ENCODE measurements at regions not wholly inside any gene's neighbourhood (a gene's known extent, or its start where the extent isn't known, plus 50 kb on each side); places are given as distances from the start of the nearest gene placed in this dataset.

DNA sequence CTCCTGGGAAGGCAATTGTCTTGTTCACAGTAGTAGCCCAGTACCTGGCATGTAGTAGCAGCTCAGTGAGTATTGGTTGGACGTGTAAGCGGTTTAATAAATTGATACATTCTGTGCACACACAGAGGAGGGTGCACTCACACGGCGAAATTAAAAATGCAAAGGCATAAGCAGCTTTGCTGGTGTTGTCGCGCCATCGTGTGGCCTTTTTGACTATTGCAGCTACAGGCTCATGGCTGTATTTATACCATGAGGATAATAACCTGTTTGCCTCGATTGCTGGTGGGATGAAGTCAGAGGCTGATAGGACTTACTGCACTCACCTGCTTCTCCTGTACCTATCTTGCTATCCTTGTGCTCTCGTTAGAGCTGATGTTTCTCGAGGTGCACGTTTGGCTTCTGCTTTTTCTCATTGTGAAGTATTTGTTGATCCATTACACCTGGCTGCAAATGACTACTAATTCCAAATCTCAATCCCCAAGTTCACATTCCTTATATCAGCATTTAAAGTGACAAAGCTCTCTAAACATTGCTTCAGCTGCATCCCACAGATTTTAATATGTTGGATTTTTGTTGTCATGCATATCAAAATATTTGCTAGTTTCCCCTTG is 61.5 kb downstream of the TBXT start:
- Histone ChIP-seq H3K27me3 (ENCODE audit: control insufficient read depth, insufficient read depth, low read length) (no peaks in the 10 kb centered on the region), H3K36me3 (ENCODE audit: control insufficient read depth, insufficient read depth, low read length) (no peaks in the 10 kb centered on the region), H3K27ac (ENCODE audit: low read depth, low read length) (no peak overlapping the region), H3K4me1 (ENCODE audit: control insufficient read depth, insufficient read depth, low read length) (no peaks in the 10 kb centered on the region), H3K9ac (ENCODE audit: low read length) (no peak overlapping the region), H3K4me3 (ENCODE audit: low read length) (no peak overlapping the region)

DNA sequence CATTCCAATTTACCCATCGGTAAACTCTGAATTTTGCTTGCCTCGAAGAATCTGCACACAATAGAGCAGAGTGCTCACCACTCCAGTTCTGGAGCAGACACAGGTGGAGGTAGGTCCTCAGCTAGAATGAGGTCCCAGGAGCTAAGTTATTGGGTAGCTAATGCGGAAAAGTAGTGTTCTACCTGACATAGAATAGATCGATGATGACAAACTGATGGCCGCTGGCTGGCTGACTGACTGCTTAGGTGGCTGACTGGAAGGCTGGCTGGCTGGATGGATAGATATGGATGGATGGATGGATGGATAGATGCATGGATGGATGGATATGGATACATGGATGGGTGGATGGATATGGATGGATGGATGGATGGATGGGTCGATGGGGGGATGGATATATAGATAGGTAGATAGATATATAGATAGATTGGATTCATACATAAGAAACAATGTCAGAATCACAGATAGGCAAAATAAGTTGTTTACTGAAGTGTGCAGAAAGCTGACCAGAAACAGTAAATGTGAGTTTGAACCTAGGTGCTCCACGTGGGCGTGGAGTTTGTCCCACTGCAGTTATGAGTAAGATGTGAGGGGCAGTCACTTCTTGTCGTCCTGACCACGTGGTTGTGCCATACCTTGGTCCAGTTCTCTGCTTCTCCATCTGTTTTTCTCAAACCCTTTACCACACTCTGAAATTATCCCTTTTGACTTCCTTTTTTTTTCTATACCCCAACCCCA is 62.1 kb downstream of the TBXT start:
- Histone ChIP-seq H3K4me1 (ENCODE audit: control insufficient read depth, insufficient read depth, low read length) (no peaks in the 10 kb centered on the region), H3K27ac (ENCODE audit: low read depth, low read length) (no peak overlapping the region), H3K9ac (ENCODE audit: low read length) (no peak overlapping the region), H3K27me3 (ENCODE audit: control insufficient read depth, insufficient read depth, low read length) (no peaks in the 10 kb centered on the region), H3K4me3 (ENCODE audit: low read length) (no peak overlapping the region), H3K36me3 (ENCODE audit: control insufficient read depth, insufficient read depth, low read length) (no peaks in the 10 kb centered on the region)

DNA sequence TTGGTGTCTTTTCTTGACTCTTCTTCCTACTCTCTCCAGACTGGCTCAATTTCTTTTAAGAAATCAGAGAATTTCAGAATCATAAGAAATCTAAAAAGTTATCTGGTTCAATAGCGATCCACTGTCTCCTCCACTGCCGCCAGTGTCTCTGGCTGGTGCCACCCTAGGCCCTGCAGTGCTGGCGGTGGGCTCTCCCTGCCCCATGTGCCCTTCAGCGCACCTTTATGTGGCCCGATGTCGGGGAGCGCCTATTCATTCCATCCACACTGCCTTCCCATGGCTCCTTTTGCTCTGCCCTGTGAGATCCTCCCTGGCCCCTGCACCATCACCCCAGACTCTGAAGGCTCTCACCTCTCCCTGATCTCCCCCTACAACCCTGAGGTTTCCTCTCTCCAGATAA is 62.8 kb downstream of the TBXT start:
- Histone ChIP-seq H3K36me3 (ENCODE audit: control insufficient read depth, insufficient read depth, low read length) (no peaks in the 10 kb centered on the region), H3K27me3 (ENCODE audit: control insufficient read depth, insufficient read depth, low read length) (no peaks in the 10 kb centered on the region), H3K4me1 (ENCODE audit: control insufficient read depth, insufficient read depth, low read length) (no peaks in the 10 kb centered on the region), H3K27ac (ENCODE audit: low read depth, low read length) (no peak overlapping the region), H3K4me3 (ENCODE audit: low read length) (no peak overlapping the region), H3K9ac (ENCODE audit: low read length) (no peak overlapping the region)

DNA sequence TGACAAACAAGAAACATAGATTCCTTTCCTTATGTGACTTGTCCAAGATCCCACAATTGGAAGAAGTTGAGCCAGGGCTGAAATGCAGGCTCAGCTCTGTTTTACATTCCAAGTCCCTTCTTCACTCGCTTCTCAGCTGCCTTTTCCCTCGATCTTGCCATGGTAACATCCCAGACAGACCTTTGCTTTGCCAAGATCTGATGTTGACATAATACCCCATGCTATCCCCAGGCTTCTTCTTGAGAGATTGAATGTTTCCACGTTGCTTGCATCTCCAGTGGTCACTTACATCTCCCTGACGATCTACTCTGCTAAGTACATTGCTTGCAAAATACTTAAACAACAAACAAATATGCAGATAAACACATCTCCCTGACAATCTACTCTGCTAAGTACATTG is 63.5 kb downstream of the TBXT start:
- H3K27me3 ChIP-seq (ENCODE audit: control insufficient read depth, insufficient read depth, low read length), result no peaks in the 10 kb centered on the region
- H3K9ac ChIP-seq (ENCODE audit: low read length), result no peak overlapping the region
- H3K36me3 ChIP-seq (ENCODE audit: control insufficient read depth, insufficient read depth, low read length), result no peaks in the 10 kb centered on the region
- H3K27ac ChIP-seq (ENCODE audit: low read depth, low read length), result no peak overlapping the region
- H3K4me3 ChIP-seq (ENCODE audit: low read length), result no peak overlapping the region
- no peaks in the 10 kb centered on the region for H3K4me1 ChIP-seq (ENCODE audit: control insufficient read depth, insufficient read depth, low read length)

DNA sequence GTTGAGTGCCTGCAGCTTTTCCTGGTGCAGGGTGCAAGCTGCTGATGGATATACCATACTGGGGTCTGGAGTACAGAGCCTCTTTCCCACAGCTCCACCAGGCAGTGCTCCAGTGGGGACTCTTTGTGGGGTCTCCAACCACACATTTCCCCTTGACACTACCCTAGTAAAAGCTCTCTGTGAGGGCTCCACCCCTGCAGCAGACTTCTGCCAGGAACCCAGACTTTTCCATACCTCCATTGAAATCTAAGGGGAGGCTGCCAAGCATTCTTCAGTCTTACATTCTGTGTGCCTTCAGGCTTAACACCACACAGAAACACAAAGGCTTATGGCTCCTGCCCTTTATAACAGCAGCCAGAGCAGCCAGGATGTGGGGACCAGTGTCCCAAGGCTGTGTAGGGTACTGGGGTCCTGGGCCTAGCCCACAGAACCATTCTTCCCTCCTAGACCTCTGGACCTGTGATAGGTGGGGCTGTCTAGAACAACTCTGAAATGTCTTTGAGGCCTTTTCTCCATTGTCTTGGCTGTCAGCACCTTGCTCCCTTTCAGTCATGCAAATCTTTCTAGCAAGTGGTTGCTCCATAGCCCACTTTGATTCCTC is 65.7 kb downstream of the TBXT start:
- Histone ChIP-seq H3K27me3 (ENCODE audit: control insufficient read depth, insufficient read depth, low read length) (no peaks in the 10 kb centered on the region), H3K4me3 (ENCODE audit: low read length) (no peak overlapping the region), H3K4me1 (ENCODE audit: control insufficient read depth, insufficient read depth, low read length) (no peaks in the 10 kb centered on the region), H3K36me3 (ENCODE audit: control insufficient read depth, insufficient read depth, low read length) (no peaks in the 10 kb centered on the region), H3K27ac (ENCODE audit: low read depth, low read length) (no peak overlapping the region), H3K9ac (ENCODE audit: low read length) (no peak overlapping the region)

DNA sequence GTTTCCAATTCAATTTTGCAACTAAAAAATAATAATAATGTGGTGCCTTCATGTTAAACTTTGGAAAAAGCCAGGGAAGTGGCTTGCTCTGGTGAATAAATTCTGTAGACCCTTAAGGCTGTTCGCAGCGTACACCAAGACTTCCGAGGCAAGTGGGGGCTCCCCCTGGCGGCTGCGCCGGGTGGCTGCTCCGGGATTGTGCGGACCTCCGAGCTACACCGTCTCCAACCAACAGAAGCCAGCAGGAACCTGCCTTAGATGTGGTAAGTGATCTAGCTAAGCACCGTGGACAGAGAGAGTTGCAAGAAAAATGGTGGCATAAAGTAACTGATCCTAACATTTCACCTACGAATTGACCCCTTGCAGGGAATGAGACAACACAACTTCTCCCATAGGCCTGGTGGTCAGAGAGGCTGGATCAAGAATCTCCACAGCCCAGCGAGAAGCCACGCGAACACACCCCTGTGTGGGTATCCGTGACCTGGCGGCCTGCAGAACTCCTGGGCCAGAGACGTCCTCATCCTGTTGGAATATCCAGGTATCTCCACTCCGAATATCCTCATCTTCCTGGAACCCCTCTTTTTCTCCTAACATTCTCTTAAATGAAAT is 69.6 kb downstream of the TBXT start:
- H3K36me3 ChIP-seq (ENCODE audit: control insufficient read depth, insufficient read depth, low read length), result no peaks in the 10 kb centered on the region
- no peaks in the 10 kb centered on the region for H3K27me3 ChIP-seq (ENCODE audit: control insufficient read depth, insufficient read depth, low read length)
- no peak overlapping the region for H3K9ac ChIP-seq (ENCODE audit: low read length)
- no peak overlapping the region for H3K27ac ChIP-seq (ENCODE audit: low read depth, low read length)
- peak overlapping the region; percentile 44 for H3K4me3 ChIP-seq (ENCODE audit: low read length)
- no peaks in the 10 kb centered on the region for H3K4me1 ChIP-seq (ENCODE audit: control insufficient read depth, insufficient read depth, low read length)

DNA sequence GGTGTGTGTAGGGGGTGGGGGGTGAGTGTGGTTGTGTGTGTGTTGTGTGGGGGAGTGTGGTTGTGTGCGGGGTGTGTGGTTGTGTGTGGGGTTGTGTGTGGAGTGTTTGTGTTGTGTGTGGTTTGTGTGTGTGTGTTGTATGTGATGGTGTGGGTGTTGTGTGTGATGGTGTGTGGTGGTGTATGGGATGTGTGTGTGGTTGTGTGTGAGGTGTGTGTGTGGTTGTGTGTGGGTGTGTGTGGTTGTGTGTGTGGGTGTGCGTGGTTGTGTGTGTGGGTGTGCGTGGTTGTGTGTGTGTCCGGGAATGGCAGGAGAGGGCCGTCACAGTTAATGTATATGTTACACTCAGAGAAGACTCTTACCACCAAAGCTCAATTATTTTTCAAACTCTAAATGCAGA is 79.8 kb downstream of the TBXT start:
- Histone ChIP-seq H3K36me3 (ENCODE audit: control insufficient read depth, insufficient read depth, low read length) (no peaks in the 10 kb centered on the region), H3K27ac (ENCODE audit: low read depth, low read length) (no peak overlapping the region), H3K4me1 (ENCODE audit: control insufficient read depth, insufficient read depth, low read length) (no peaks in the 10 kb centered on the region), H3K4me3 (ENCODE audit: low read length) (no peak overlapping the region), H3K9ac (ENCODE audit: low read length) (no peak overlapping the region), H3K27me3 (ENCODE audit: control insufficient read depth, insufficient read depth, low read length) (no peaks in the 10 kb centered on the region)

DNA sequence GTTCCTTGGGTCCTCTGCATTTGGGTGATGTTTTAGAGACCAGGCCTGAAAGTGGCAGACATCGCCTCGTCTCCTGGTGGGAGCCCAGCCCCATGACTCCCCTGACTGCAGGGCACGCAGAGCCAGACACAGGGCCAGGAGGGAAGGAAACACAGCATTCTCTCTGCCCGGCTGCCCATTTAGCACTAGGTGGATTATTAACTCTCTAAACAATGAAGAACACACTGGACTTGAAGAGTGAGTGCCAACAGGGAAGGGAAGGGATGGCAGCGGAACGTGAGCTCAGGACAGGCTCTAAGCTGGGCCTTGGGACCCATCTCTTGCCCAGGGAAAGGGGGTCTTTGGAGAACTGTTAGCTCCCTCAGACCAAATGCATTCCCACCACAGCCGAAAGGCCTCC is 80.4 kb downstream of the TBXT start:
- Histone ChIP-seq H3K27me3 (ENCODE audit: control insufficient read depth, insufficient read depth, low read length) (no peaks in the 10 kb centered on the region), H3K9ac (ENCODE audit: low read length) (no peak overlapping the region), H3K27ac (ENCODE audit: low read depth, low read length) (no peak overlapping the region), H3K36me3 (ENCODE audit: control insufficient read depth, insufficient read depth, low read length) (no peaks in the 10 kb centered on the region), H3K4me1 (ENCODE audit: control insufficient read depth, insufficient read depth, low read length) (no peaks in the 10 kb centered on the region), H3K4me3 (ENCODE audit: low read length) (no peak overlapping the region)

DNA sequence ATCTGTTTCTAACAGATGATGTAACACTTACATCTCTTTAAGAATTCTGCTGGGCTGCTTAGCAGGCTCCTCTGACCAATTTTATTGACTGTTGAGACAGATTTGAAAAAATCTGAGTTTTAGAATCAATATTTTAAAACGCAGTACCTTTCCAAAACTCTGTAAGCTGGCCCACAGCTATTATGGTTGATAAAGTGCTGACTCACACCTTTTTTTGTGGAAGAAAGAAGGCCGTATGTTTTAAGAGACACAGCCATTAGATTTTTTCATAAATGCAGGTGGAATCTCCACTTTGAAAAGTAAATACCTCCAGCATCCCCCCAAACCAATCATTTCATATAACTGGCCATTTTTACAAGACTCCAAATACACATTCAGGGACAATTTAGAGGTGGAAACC is 82.2 kb downstream of the TBXT start:
- H3K4me3 ChIP-seq (ENCODE audit: low read length), result no peak overlapping the region
- no peaks in the 10 kb centered on the region for H3K36me3 ChIP-seq (ENCODE audit: control insufficient read depth, insufficient read depth, low read length)
- no peaks in the 10 kb centered on the region for H3K27me3 ChIP-seq (ENCODE audit: control insufficient read depth, insufficient read depth, low read length)
- no peak overlapping the region for H3K9ac ChIP-seq (ENCODE audit: low read length)
- no peak overlapping the region for H3K27ac ChIP-seq (ENCODE audit: low read depth, low read length)
- H3K4me1 ChIP-seq (ENCODE audit: control insufficient read depth, insufficient read depth, low read length), result no peaks in the 10 kb centered on the region

DNA sequence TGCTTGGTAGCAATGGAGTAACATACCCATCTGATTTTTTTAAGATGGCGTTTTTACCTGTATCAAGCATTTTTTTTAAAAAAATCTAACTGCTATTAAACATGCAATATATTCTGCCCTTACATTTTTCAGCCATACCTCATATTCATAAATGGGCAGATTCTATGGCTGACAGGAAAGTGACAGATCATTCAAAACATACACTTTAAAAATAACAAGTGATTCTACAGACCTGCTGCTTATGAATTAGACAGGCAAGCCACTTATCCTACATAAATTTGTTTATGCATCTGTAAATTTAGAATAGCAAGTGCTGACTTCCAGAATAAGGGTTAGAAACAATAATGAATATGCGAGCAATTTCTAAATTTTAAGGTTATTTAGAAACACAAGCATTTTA is 82.7 kb downstream of the TBXT start:
- Histone ChIP-seq H3K36me3 (ENCODE audit: control insufficient read depth, insufficient read depth, low read length) (no peaks in the 10 kb centered on the region), H3K9ac (ENCODE audit: low read length) (no peak overlapping the region), H3K27ac (ENCODE audit: low read depth, low read length) (no peak overlapping the region), H3K27me3 (ENCODE audit: control insufficient read depth, insufficient read depth, low read length) (no peaks in the 10 kb centered on the region), H3K4me3 (ENCODE audit: low read length) (no peak overlapping the region), H3K4me1 (ENCODE audit: control insufficient read depth, insufficient read depth, low read length) (no peaks in the 10 kb centered on the region)

DNA sequence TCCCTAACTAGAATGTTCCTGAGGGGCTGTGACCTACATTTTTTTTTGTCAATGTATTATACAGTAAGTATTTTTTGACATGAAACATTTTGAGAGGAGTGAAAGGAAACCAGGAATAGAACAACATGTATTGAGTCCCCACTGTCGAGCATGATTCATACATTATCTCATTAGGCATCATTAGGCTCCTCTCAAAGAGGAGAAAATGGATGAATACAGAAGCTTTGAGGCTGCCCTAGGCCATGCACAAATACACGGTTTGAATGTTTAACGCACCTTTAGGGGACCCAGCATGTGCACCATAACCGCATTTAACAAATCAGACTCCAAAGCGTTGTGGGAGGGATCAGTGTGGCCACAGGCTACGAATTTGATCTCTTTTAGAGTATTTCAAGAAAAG is 87.8 kb downstream of the TBXT start:
- Histone ChIP-seq H3K36me3 (ENCODE audit: control insufficient read depth, insufficient read depth, low read length) (no peaks in the 10 kb centered on the region), H3K4me3 (ENCODE audit: low read length) (no peak overlapping the region), H3K4me1 (ENCODE audit: control insufficient read depth, insufficient read depth, low read length) (no peaks in the 10 kb centered on the region), H3K27ac (ENCODE audit: low read depth, low read length) (no peak overlapping the region), H3K9ac (ENCODE audit: low read length) (no peak overlapping the region), H3K27me3 (ENCODE audit: control insufficient read depth, insufficient read depth, low read length) (no peaks in the 10 kb centered on the region)

DNA sequence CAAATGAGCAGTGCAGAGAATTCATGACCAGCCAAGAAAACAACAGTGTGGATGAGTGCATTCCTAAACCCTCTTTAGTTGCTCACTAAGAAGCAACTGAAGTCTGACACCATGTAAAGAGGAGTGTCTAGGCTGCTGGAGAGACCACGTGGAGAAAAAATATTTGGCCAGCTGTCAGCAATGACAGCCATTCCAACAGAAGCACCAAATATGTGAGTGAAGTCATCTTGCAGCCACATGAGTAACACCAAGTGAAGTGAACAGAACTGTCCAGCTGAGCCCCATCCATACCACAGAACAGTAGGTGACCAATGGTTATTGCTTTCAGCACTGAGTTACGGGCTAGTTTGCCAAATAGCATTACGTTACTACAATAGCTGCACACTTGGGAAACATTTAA is 89.4 kb downstream of the TBXT start:
- H3K4me3 ChIP-seq (ENCODE audit: low read length), result no peak overlapping the region
- H3K36me3 ChIP-seq (ENCODE audit: control insufficient read depth, insufficient read depth, low read length), result no peaks in the 10 kb centered on the region
- H3K27ac ChIP-seq (ENCODE audit: low read depth, low read length), result no peak overlapping the region
- H3K9ac ChIP-seq (ENCODE audit: low read length), result no peak overlapping the region
- no peaks in the 10 kb centered on the region for H3K4me1 ChIP-seq (ENCODE audit: control insufficient read depth, insufficient read depth, low read length)
- H3K27me3 ChIP-seq (ENCODE audit: control insufficient read depth, insufficient read depth, low read length), result no peaks in the 10 kb centered on the region
